GM12878 (cell line): ENCODE measurements at regions not wholly inside any gene's neighbourhood (a gene's known extent, or its start where the extent isn't known, plus 50 kb on each side); places are given as distances from the start of the nearest gene placed in this dataset.

Experiments
- ATF3 ChIP-seq: IDR thresholded peaks from 2 replicates; pipeline ENCODE4 v1.6.1; 2011; ENCODE audit warnings: low read depth, mild to moderate bottlenecking, low read length, moderate library complexity, borderline replicate concordance; ENCODE audit errors: extremely low read depth
- BHLHE40 ChIP-seq, 2 experiments: fragments of 450-650 bp in 1 of 2; IDR thresholded peaks; 2 replicates each; pipeline ENCODE4 v1.6.1; 2011 to 2017; ENCODE audit warnings: low read depth in 2 of 2, borderline replicate concordance in 1 of 2, improper control_type of control experiment in 1 of 2, low read length in 1 of 2, mild to moderate bottlenecking in 1 of 2
- BRCA1 ChIP-seq: IDR thresholded peaks from 2 replicates; pipeline ENCODE4 v1.6.1; 2011; ENCODE audit warnings: low read depth, low read length, improper control_type of control experiment
- CTCF ChIP-seq, 3 experiments: IDR thresholded peaks in 2 of 3; conservative IDR thresholded peaks in 1 of 3; 2 replicates each; pipeline ENCODE4 v1.5.1; 2011; ENCODE audit warnings: low read depth in 3 of 3, low read length in 3 of 3, mild to moderate bottlenecking in 3 of 3, control low read depth in 2 of 3, moderate library complexity in 2 of 3, inconsistent platforms in 1 of 3, mixed read lengths in 1 of 3; ENCODE audit not compliant: control insufficient read depth in 2 of 3, insufficient read depth in 1 of 3; ENCODE audit errors: extremely low read depth in 1 of 3
- E2F4 ChIP-seq: IDR thresholded peaks from 2 replicates; pipeline ENCODE4 v1.6.1; 2012; ENCODE audit warnings: low read depth, low read length, improper control_type of control experiment
- EZH2 ChIP-seq: IDR thresholded peaks from 2 replicates; pipeline ENCODE4 v1.6.1; 2012; ENCODE audit warnings: low read depth, mild to moderate bottlenecking, control low read depth, inconsistent platforms, low read length, borderline replicate concordance; ENCODE audit not compliant: control insufficient read depth
- FOXM1 ChIP-seq: IDR thresholded peaks from 2 replicates; pipeline ENCODE4 v1.6.1; 2012; ENCODE audit warnings: low read depth, mild to moderate bottlenecking, inconsistent platforms, low read length, moderate library complexity
- GABPA ChIP-seq: IDR thresholded peaks from 2 replicates; pipeline ENCODE4 v1.6.1; 2014; ENCODE audit warnings: antibody characterized with exemption, low read depth, mild to moderate bottlenecking, inconsistent platforms
- NFXL1 ChIP-seq: fragments of 450-650 bp; IDR thresholded peaks from 2 replicates; pipeline ENCODE4 v1.6.1; 2017; ENCODE audit warnings: antibody characterized with exemption, mild to moderate bottlenecking, borderline replicate concordance
- NRF1 ChIP-seq: conservative IDR thresholded peaks from 2 replicates; pipeline ENCODE4 v1.6.1; 2011; ENCODE audit warnings: mild to moderate bottlenecking, low read depth, low read length, improper control_type of control experiment
- REST ChIP-seq: IDR thresholded peaks from 2 replicates; pipeline ENCODE4 v1.6.1; 2012; ENCODE audit warnings: mild to moderate bottlenecking, low read depth, low read length
- STAT3 ChIP-seq: IDR thresholded peaks from 2 replicates; pipeline ENCODE4 v1.6.1; 2011; ENCODE audit warnings: low read depth, low read length, improper control_type of control experiment
- TAF1 ChIP-seq: IDR thresholded peaks from 2 replicates; pipeline ENCODE4 v1.6.1; 2011; ENCODE audit warnings: mild to moderate bottlenecking, low read depth, low read length, borderline replicate concordance
- TCF7 ChIP-seq: IDR thresholded peaks from 2 replicates; pipeline ENCODE4 v1.6.1; 2014; ENCODE audit warnings: antibody characterized with exemption, borderline replicate concordance

GRCh38 chr18:71902482-71902881, 641.7 kb downstream of the CBLN2 start:
- TF ChIP-seq REST, result no peak
- no peak for TF ChIP-seq TAF1
- no peak for TF ChIP-seq EZH2
- no peak for TF ChIP-seq BHLHE40 (IDR thresholded peaks at IDR 0.05; ENCODE audit: borderline replicate concordance in 1 of 2, low read depth in 2 of 2, low read length in 1 of 2)
- no peak for TF ChIP-seq CTCF (IDR thresholded peaks at IDR 0.05 in 2 of 3, conservative IDR thresholded peaks at IDR 0.05 in 1 of 3; ENCODE audit: control insufficient read depth in 2 of 3, extremely low read depth in 1 of 3, insufficient read depth in 1 of 3, low read depth in 3 of 3, low read length in 3 of 3)
- no peak for TF ChIP-seq STAT3
- no peak for TF ChIP-seq FOXM1
- TF ChIP-seq E2F4, result no peak
- TF ChIP-seq NRF1, result no peak
- no peak for TF ChIP-seq TCF7
- TF ChIP-seq NFXL1, result no peak
- no peak for TF ChIP-seq GABPA
- no peak for TF ChIP-seq BRCA1
- no peak for TF ChIP-seq ATF3
